ENCODE measurements at regions not wholly inside any gene's neighbourhood (a gene's known extent, or its start where the extent isn't known, plus 50 kb on each side); places are given as distances from the start of the nearest gene placed in this dataset.

- no peak for DNase-seq (ENCODE audit: extremely low read depth, low read depth)
These were observed 405.2 kb downstream of the KLF12 start for GRCh38 chr13:73729046-73729445.

GRCh38 chr13:73722120-73722519, 412.1 kb downstream of the KLF12 start:
- no peak for DNase-seq (ENCODE audit: extremely low read depth, low read depth)

- no peak for DNase-seq (ENCODE audit: extremely low read depth, low read depth)
These were observed 412.6 kb downstream of the KLF12 start for GRCh38 chr13:73721571-73721970.

- DNase-seq (ENCODE audit: extremely low read depth, low read depth) = no peak
These were observed 413.9 kb downstream of the KLF12 start for GRCh38 chr13:73720216-73720840.

GRCh38 chr13:73718246-73718645, 416.0 kb downstream of the KLF12 start:
- no peak for DNase-seq (ENCODE audit: extremely low read depth, low read depth)

- no peak for DNase-seq (ENCODE audit: extremely low read depth, low read depth)
These were observed 416.6 kb downstream of the KLF12 start for GRCh38 chr13:73717632-73718031.

GRCh38 chr13:73715911-73716510, 418.2 kb downstream of the KLF12 start:
- no peak for DNase-seq (ENCODE audit: extremely low read depth, low read depth)

GRCh38 chr13:73715114-73715910, 418.9 kb downstream of the KLF12 start:
- DNase-seq (ENCODE audit: extremely low read depth, low read depth) = no peak

GRCh38 chr13:73714522-73714921, 419.7 kb downstream of the KLF12 start:
- DNase-seq (ENCODE audit: extremely low read depth, low read depth) = no peak

- peak; percentile 61 for DNase-seq (ENCODE audit: extremely low read depth, low read depth)
These were observed 425.7 kb downstream of the KLF12 start for GRCh38 chr13:73708393-73708985.

- no peak for DNase-seq (ENCODE audit: extremely low read depth, low read depth)
These were observed 429.6 kb downstream of the KLF12 start for GRCh38 chr13:73704587-73704986.

- DNase-seq (ENCODE audit: extremely low read depth, low read depth) = no peak
These were observed 430.6 kb downstream of the KLF12 start for GRCh38 chr13:73703606-73704005.

GRCh38 chr13:73702419-73703071, 431.7 kb downstream of the KLF12 start:
- no peak for DNase-seq (ENCODE audit: extremely low read depth, low read depth)

- no peak for DNase-seq (ENCODE audit: extremely low read depth, low read depth)
These were observed 433.0 kb downstream of the KLF12 start for GRCh38 chr13:73701160-73701559.

- no peak for DNase-seq (ENCODE audit: extremely low read depth, low read depth)
These were observed 435.3 kb downstream of the KLF12 start for GRCh38 chr13:73698859-73699258.

GRCh38 chr13:73697166-73697565, 437.0 kb downstream of the KLF12 start:
- DNase-seq (ENCODE audit: extremely low read depth, low read depth) = no peak

- DNase-seq (ENCODE audit: extremely low read depth, low read depth) = no peak
These were observed 437.5 kb downstream of the KLF12 start for GRCh38 chr13:73696713-73697112.

- no peak for DNase-seq (ENCODE audit: extremely low read depth, low read depth)
These were observed 437.9 kb downstream of the KLF12 start for GRCh38 chr13:73696271-73696670.

GRCh38 chr13:73695325-73695724, 438.9 kb downstream of the KLF12 start:
- no peak for DNase-seq (ENCODE audit: extremely low read depth, low read depth)

GRCh38 chr13:73693215-73693614, 441.0 kb downstream of the KLF12 start:
- DNase-seq (ENCODE audit: extremely low read depth, low read depth) = no peak

GRCh38 chr13:73691891-73692290, 442.3 kb downstream of the KLF12 start:
- no peak for DNase-seq (ENCODE audit: extremely low read depth, low read depth)

Data from NCI-H460 (cell line).